ENCODE measurements at regions not wholly inside any gene's neighbourhood (a gene's known extent, or its start where the extent isn't known, plus 50 kb on each side); places are given as distances from the start of the nearest gene placed in this dataset.

- TF ChIP-seq CTCF (IDR thresholded peaks at IDR 0.05; ENCODE audit: control insufficient read depth, extremely low read depth, insufficient read depth), result no peak
Observed at GRCh38 chrX:109281483-109282275, 200.2 kb downstream of the GUCY2F start.

GRCh38 chrX:109274806-109275205, 207.1 kb downstream of the GUCY2F start:
- no peak for TF ChIP-seq CTCF (IDR thresholded peaks at IDR 0.05; ENCODE audit: control insufficient read depth, extremely low read depth, insufficient read depth)
- no peak overlapping the region for H3K4me3 ChIP-seq (ENCODE audit: low read depth, low read length)
- no peak for DNase-seq (ENCODE audit: low read depth)

More at GRCh38 chrX:109281483-109282275, 200.2 kb downstream of the GUCY2F start:
- DNase-seq (ENCODE audit: low read depth), result peak; percentile 0
- no peak overlapping the region for H3K4me3 ChIP-seq (ENCODE audit: low read depth, low read length)

GRCh38 chrX:109270580-109271484, 211.1 kb downstream of the GUCY2F start:
- no peak overlapping the region for H3K4me3 ChIP-seq (ENCODE audit: low read depth, low read length)
- DNase-seq (ENCODE audit: low read depth), result no peak
- no peak for TF ChIP-seq CTCF (IDR thresholded peaks at IDR 0.05; ENCODE audit: control insufficient read depth, extremely low read depth, insufficient read depth)

GRCh38 chrX:109268340-109268739, 213.5 kb downstream of the GUCY2F start:
- TF ChIP-seq CTCF (IDR thresholded peaks at IDR 0.05; ENCODE audit: control insufficient read depth, extremely low read depth, insufficient read depth), result no peak
- DNase-seq (ENCODE audit: low read depth), result no peak
- H3K4me3 ChIP-seq (ENCODE audit: low read depth, low read length), result no peak overlapping the region

- no peak for DNase-seq (ENCODE audit: low read depth)
- H3K4me3 ChIP-seq (ENCODE audit: low read depth, low read length), result no peak overlapping the region
- no peak for TF ChIP-seq CTCF (IDR thresholded peaks at IDR 0.05; ENCODE audit: control insufficient read depth, extremely low read depth, insufficient read depth)
Observed at GRCh38 chrX:109266034-109266433, 215.9 kb downstream of the GUCY2F start.

GRCh38 chrX:109264878-109265277, 217.0 kb downstream of the GUCY2F start:
- H3K4me3 ChIP-seq (ENCODE audit: low read depth, low read length), result no peak overlapping the region
- TF ChIP-seq CTCF (IDR thresholded peaks at IDR 0.05; ENCODE audit: control insufficient read depth, extremely low read depth, insufficient read depth), result no peak
- no peak for DNase-seq (ENCODE audit: low read depth)
